Peyer's patch (tissue), 4 donors: ENCODE measurements at regions not wholly inside any gene's neighbourhood (a gene's known extent, or its start where the extent isn't known, plus 50 kb on each side); places are given as distances from the start of the nearest gene placed in this dataset.

Source experiments
- POLR2A ChIP-seq, 2 donors: fragments of 450-650 bp; IDR thresholded peaks; one replicate each; pipeline ENCODE4 v1.5.1; 2017; ENCODE audit warnings: antibody characterized with exemption in 2 of 2, mild to moderate bottlenecking in 2 of 2, moderate library complexity in 2 of 2
- TF ChIP-seq, protein P1 (sequence below), 6 experiments: fragments of 450-650 bp in 4 of 6; fragments of 200-600 bp in 2 of 6; sonication (generic) in 1 of 6; IDR thresholded peaks; one replicate each; pipeline ENCODE4 v1.5.1; 2017 to 2019; ENCODE audit warnings: antibody characterized with exemption in 6 of 6, mild to moderate bottlenecking in 3 of 6, moderate library complexity in 1 of 6

DNA sequence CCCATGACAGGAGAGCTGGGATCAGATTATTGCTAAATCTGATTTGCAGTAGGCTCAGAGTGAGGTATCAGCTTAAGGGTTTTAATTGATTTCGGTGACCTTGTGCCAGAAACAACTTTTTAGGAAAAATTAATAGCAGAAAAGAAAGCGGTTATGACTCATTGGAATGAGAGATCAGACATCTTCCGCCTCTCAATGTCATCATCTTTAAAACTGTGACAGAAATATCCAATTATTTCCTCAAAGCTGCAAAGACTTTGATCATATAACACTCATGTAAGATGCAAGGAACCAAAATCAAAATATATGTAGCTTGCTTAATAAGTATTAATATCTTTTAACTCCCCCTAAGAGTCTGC lies 190.1 kb upstream of the FOXF1 start:
- TF ChIP-seq, protein P1, sequence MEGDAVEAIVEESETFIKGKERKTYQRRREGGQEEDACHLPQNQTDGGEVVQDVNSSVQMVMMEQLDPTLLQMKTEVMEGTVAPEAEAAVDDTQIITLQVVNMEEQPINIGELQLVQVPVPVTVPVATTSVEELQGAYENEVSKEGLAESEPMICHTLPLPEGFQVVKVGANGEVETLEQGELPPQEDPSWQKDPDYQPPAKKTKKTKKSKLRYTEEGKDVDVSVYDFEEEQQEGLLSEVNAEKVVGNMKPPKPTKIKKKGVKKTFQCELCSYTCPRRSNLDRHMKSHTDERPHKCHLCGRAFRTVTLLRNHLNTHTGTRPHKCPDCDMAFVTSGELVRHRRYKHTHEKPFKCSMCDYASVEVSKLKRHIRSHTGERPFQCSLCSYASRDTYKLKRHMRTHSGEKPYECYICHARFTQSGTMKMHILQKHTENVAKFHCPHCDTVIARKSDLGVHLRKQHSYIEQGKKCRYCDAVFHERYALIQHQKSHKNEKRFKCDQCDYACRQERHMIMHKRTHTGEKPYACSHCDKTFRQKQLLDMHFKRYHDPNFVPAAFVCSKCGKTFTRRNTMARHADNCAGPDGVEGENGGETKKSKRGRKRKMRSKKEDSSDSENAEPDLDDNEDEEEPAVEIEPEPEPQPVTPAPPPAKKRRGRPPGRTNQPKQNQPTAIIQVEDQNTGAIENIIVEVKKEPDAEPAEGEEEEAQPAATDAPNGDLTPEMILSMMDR (IDR thresholded peaks at IDR 0.05): no peak
- no peak for TF ChIP-seq POLR2A (IDR thresholded peaks at IDR 0.05)
